Loucy (cell line): ENCODE measurements at regions not wholly inside any gene's neighbourhood (a gene's known extent, or its start where the extent isn't known, plus 50 kb on each side); places are given as distances from the start of the nearest gene placed in this dataset.

Experiments
- EZH2phosphoT487 ChIP-seq: fragments of 200-600 bp; IDR thresholded peaks from 2 replicates; pipeline ENCODE4 v1.6.1; 2018; ENCODE audit warnings: antibody characterized with exemption, mild to moderate bottlenecking, moderate library complexity, borderline replicate concordance
- TF ChIP-seq, protein P1 (sequence below): fragments of 200-600 bp; sonication (generic); conservative IDR thresholded peaks from 2 replicates; pipeline ENCODE4 v1.5.1; 2014; ENCODE audit warnings: mild to moderate bottlenecking, antibody characterized with exemption, low read length

DNA sequence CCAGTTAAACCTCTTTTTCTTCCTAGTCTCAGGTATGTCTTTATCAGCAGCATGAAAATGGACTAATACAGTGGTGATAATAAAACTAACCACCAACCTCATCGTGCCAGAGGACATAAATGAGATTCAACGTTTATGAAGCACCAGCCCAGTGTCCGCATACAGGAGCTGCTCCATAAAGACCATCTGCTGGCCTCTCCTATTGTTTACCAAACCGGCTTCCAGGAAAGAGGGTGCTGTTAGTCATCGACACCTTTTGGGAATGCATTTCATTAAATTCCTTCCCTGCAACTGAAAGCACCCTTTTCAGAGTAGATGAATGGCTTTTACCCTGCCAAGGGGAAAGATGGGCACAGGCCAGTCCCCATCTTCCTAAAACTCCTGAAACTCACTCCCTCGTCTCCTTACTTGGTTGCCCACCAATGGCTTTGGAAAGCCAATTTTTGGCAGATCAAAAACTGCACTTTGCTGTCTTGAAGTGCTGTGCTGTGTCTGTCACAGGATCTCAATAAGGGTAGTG lies 122.1 kb downstream of the AQP9 start:
- TF ChIP-seq, protein P1, sequence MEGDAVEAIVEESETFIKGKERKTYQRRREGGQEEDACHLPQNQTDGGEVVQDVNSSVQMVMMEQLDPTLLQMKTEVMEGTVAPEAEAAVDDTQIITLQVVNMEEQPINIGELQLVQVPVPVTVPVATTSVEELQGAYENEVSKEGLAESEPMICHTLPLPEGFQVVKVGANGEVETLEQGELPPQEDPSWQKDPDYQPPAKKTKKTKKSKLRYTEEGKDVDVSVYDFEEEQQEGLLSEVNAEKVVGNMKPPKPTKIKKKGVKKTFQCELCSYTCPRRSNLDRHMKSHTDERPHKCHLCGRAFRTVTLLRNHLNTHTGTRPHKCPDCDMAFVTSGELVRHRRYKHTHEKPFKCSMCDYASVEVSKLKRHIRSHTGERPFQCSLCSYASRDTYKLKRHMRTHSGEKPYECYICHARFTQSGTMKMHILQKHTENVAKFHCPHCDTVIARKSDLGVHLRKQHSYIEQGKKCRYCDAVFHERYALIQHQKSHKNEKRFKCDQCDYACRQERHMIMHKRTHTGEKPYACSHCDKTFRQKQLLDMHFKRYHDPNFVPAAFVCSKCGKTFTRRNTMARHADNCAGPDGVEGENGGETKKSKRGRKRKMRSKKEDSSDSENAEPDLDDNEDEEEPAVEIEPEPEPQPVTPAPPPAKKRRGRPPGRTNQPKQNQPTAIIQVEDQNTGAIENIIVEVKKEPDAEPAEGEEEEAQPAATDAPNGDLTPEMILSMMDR = no peak
- TF ChIP-seq EZH2phosphoT487 = no peak
